ENCODE measurements at regions not wholly inside any gene's neighbourhood (a gene's known extent, or its start where the extent isn't known, plus 50 kb on each side); places are given as distances from the start of the nearest gene placed in this dataset.

GRCh38 chr18:39618265-39619003 is 2052.8 kb upstream of the CELF4 start:
- no peak for DNase-seq (ENCODE audit: low spot score)
- no peak for TF ChIP-seq CTCF (IDR thresholded peaks at IDR 0.05; ENCODE audit: extremely low read depth, insufficient read depth, missing control alignments)
- in situ Hi-C loops (cut with MboI; ENCODE audit: low pct_unique_long_range_greater_than_20kb, low sequenced_read_pairs, unreplicated experiment): no loop called here

GRCh38 chr18:39611381-39612100 is 2045.9 kb upstream of the CELF4 start:
- DNase-seq (ENCODE audit: low spot score): no peak
- TF ChIP-seq CTCF (IDR thresholded peaks at IDR 0.05; ENCODE audit: extremely low read depth, insufficient read depth, missing control alignments): no peak
- in situ Hi-C loops (cut with MboI; ENCODE audit: low pct_unique_long_range_greater_than_20kb, low sequenced_read_pairs, unreplicated experiment): no loop called here

- in situ Hi-C loops (cut with MboI; ENCODE audit: low pct_unique_long_range_greater_than_20kb, low sequenced_read_pairs, unreplicated experiment): no loop called here
- no peak for DNase-seq (ENCODE audit: low spot score)
- TF ChIP-seq CTCF (IDR thresholded peaks at IDR 0.05; ENCODE audit: extremely low read depth, insufficient read depth, missing control alignments): no peak
Measured at GRCh38 chr18:39607034-39607433, 2041.4 kb upstream of the CELF4 start.

- in situ Hi-C loops (cut with MboI; ENCODE audit: low pct_unique_long_range_greater_than_20kb, low sequenced_read_pairs, unreplicated experiment): no loop called here
- no peak for TF ChIP-seq CTCF (IDR thresholded peaks at IDR 0.05; ENCODE audit: extremely low read depth, insufficient read depth, missing control alignments)
- DNase-seq (ENCODE audit: low spot score): no peak
Measured at GRCh38 chr18:39604836-39605235, 2039.2 kb upstream of the CELF4 start.

- in situ Hi-C loops (cut with MboI; ENCODE audit: low pct_unique_long_range_greater_than_20kb, low sequenced_read_pairs, unreplicated experiment): no loop called here
- no peak for TF ChIP-seq CTCF (IDR thresholded peaks at IDR 0.05; ENCODE audit: extremely low read depth, insufficient read depth, missing control alignments)
- DNase-seq (ENCODE audit: low spot score): no peak
Measured at GRCh38 chr18:39602131-39602530, 2036.5 kb upstream of the CELF4 start.

- no peak for DNase-seq (ENCODE audit: low spot score)
- in situ Hi-C loops (cut with MboI; ENCODE audit: low pct_unique_long_range_greater_than_20kb, low sequenced_read_pairs, unreplicated experiment): no loop called here
- TF ChIP-seq CTCF (IDR thresholded peaks at IDR 0.05; ENCODE audit: extremely low read depth, insufficient read depth, missing control alignments): no peak
Measured at GRCh38 chr18:39600894-39601293, 2035.3 kb upstream of the CELF4 start.
